ENCODE measurements at regions not wholly inside any gene's neighbourhood (a gene's known extent, or its start where the extent isn't known, plus 50 kb on each side); places are given as distances from the start of the nearest gene placed in this dataset.

- intact Hi-C loops (cut with DNase I): no loop called here
- no peak for TF ChIP-seq POLR2A (IDR thresholded peaks at IDR 0.05)
- TF ChIP-seq, protein P1, sequence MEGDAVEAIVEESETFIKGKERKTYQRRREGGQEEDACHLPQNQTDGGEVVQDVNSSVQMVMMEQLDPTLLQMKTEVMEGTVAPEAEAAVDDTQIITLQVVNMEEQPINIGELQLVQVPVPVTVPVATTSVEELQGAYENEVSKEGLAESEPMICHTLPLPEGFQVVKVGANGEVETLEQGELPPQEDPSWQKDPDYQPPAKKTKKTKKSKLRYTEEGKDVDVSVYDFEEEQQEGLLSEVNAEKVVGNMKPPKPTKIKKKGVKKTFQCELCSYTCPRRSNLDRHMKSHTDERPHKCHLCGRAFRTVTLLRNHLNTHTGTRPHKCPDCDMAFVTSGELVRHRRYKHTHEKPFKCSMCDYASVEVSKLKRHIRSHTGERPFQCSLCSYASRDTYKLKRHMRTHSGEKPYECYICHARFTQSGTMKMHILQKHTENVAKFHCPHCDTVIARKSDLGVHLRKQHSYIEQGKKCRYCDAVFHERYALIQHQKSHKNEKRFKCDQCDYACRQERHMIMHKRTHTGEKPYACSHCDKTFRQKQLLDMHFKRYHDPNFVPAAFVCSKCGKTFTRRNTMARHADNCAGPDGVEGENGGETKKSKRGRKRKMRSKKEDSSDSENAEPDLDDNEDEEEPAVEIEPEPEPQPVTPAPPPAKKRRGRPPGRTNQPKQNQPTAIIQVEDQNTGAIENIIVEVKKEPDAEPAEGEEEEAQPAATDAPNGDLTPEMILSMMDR (IDR thresholded peaks at IDR 0.05): no peak
- Histone ChIP-seq H3K27ac (no peak overlapping the region), H3K9me3 (no peaks in the 10 kb centered on the region), H3K4me1 (no peaks in the 10 kb centered on the region), H3K36me3 (replicated peaks in 1 of 2; ENCODE audit: insufficient read depth in 1 of 2, low read depth in 2 of 2) (no peaks in the 10 kb centered on the region), H3K4me3 (no peak overlapping the region), H3K27me3 (no peaks in the 10 kb centered on the region)
- no peak for DNase-seq
- no peak for ATAC-seq
- 78 to 83% methylated on average over 3 to 4 of the region's 4 CpGs for WGBS, 2 donors
Measured at GRCh38 chr14:71812693-71813092, 119.5 kb upstream of the RGS6 start.

DNA sequence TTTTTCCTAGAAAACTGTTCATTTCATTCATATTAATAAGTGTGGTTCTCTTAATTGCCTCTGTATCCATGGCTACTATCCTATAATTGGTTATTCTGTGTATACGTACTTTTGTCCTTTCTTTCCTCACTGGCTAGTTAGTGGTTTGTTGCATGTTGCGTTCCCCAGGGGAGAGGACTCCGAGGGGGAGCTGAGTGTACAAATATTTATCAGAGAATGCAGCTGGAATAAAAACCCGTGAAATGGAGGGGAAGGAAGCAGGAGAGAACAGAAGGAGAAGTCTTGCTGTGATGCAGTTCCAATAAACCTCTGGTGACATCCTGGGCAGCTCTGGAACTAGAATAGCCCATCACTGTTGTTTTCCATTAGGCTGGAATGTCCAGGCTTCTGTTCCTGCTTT, 117.1 kb upstream of the RGS6 start:
- ATAC-seq: no peak
- Histone ChIP-seq H3K36me3 (replicated peaks in 1 of 2; ENCODE audit: insufficient read depth in 1 of 2, low read depth in 2 of 2) (no peaks in the 10 kb centered on the region), H3K4me3 (no peak overlapping the region), H3K27me3 (no peaks in the 10 kb centered on the region), H3K9me3 (no peaks in the 10 kb centered on the region), H3K27ac (no peak overlapping the region), H3K4me1 (no peaks in the 10 kb centered on the region)
- DNase-seq: no peak
- intact Hi-C loops (cut with DNase I): no loop called here
- TF ChIP-seq, protein P1 (IDR thresholded peaks at IDR 0.05): no peak
- TF ChIP-seq POLR2A (IDR thresholded peaks at IDR 0.05): no peak
- WGBS, 2 donors: 24 to 35% methylated on average over 4 of the region's 4 CpGs

- WGBS, 2 donors: 54 to 58% methylated on average over 5 of the region's 5 CpGs
- no peak for ATAC-seq
Measured at GRCh38 chr14:71824816-71825215, 107.4 kb upstream of the RGS6 start.

DNA sequence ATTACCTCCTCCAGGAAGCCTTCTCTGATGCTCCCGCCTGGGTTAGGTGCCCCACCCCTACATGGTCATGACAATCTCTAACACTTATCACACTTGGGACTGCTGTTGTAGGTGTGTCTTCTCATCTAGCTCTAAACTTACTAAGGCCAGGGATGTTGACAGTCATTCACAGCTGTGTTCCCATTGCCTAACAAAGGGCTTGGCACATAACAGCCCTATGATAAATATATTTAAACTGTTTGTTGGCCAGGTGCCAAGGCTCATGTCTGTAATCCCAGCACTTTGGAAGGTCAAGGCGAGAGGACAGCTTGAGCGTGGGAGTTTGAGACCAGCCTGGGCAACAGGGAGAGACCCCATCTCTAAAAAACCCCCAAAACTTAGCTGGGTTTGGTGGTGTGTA, 98.8 kb upstream of the RGS6 start:
- H3K9me3 ChIP-seq: no peaks in the 10 kb centered on the region
- intact Hi-C loops (cut with DNase I): no loop called here
- WGBS, 2 donors: 29% methylated on average over 3 of the region's 3 CpGs
- no peaks in the 10 kb centered on the region for H3K4me1 ChIP-seq
- no peak for TF ChIP-seq POLR2A (IDR thresholded peaks at IDR 0.05)
- TF ChIP-seq, protein P1 (IDR thresholded peaks at IDR 0.05): no peak
- H3K4me3 ChIP-seq: no peak overlapping the region
- no peak overlapping the region for H3K27ac ChIP-seq
- H3K36me3 ChIP-seq (replicated peaks in 1 of 2; ENCODE audit: insufficient read depth in 1 of 2, low read depth in 2 of 2): no peaks in the 10 kb centered on the region
- no peaks in the 10 kb centered on the region for H3K27me3 ChIP-seq
- ATAC-seq (no peak), DNase-seq (no peak)

More at GRCh38 chr14:71824816-71825215, 107.4 kb upstream of the RGS6 start:
- Histone ChIP-seq H3K4me1 (no peaks in the 10 kb centered on the region), H3K27me3 (peaks cover 0 to 4% of the 10 kb centered on the region in 2 donors), H3K9me3 (no peaks in the 10 kb centered on the region), H3K36me3 (replicated peaks in 1 of 2; ENCODE audit: insufficient read depth in 1 of 2, low read depth in 2 of 2) (no peaks in the 10 kb centered on the region), H3K4me3 (no peak overlapping the region), H3K27ac (no peak overlapping the region)
- intact Hi-C loops (cut with DNase I): no loop called here
- DNase-seq: no peak
- no peak for TF ChIP-seq POLR2A (IDR thresholded peaks at IDR 0.05)
- TF ChIP-seq, protein P1 (IDR thresholded peaks at IDR 0.05): no peak

All from body of pancreas (tissue), 4 donors.